Activated CD8-positive, alpha-beta memory T cell treated with anti-CD3 and anti-CD28 coated beads, Interleukin-2, amount 10 ng/mL, durations not matched to agents 7 days and 5 days (primary cell): ENCODE measurements at regions not wholly inside any gene's neighbourhood (a gene's known extent, or its start where the extent isn't known, plus 50 kb on each side); places are given as distances from the start of the nearest gene placed in this dataset.
"Not testable (repeated sequence)": the region's sequence is repeated elsewhere in the genome, so short reads cannot be mapped to it uniquely, and the experiment has no call there.

Experiments used
- ATAC-seq: fragments of 150-1000 bp; cut with Tn5 transposase; one replicate; pipeline ENCODE4 v1.10.0; 2021; ENCODE audit warnings: moderate library complexity
- CTCF ChIA-PET: fragments of 350-600 bp; sonication (Branson Sonifier 250); formaldehyde crosslinking; loops from one replicate; lab custom pipeline; 2021; ENCODE audit warnings: antibody characterized with exemption; lab: Charles Lee
- DNase-seq: peaks from one replicate; pipeline ENCODE4 v3.0.0-alpha.2; 2020
- H3K27ac Mint-ChIP-seq: one replicate; pipeline ENCODE4 v1.8.0; 2021; ENCODE audit warnings: mild to moderate bottlenecking, mixed read lengths
- H3K27me3 Mint-ChIP-seq: one replicate; pipeline ENCODE4 v1.8.0; 2021; ENCODE audit warnings: mixed read lengths
- H3K36me3 Mint-ChIP-seq: one replicate; pipeline ENCODE4 v1.8.0; 2021; ENCODE audit warnings: mild to moderate bottlenecking, mixed read lengths
- H3K4me1 Mint-ChIP-seq: one replicate; pipeline ENCODE4 v1.8.0; 2021; ENCODE audit warnings: mixed read lengths
- H3K4me3 Mint-ChIP-seq: one replicate; pipeline ENCODE4 v1.8.0; 2021; ENCODE audit warnings: mild to moderate bottlenecking, moderate library complexity, mixed read lengths
- H3K9me3 Mint-ChIP-seq: one replicate; pipeline ENCODE4 v1.8.0; 2022; ENCODE audit warnings: low read depth, mixed read lengths

- Mint-ChIP-seq H3K27ac (no peak overlapping the region), H3K4me3 (no peak overlapping the region), H3K36me3 (no peaks in the 10 kb centered on the region), H3K27me3 (no peaks in the 10 kb centered on the region), H3K4me1 (no peaks in the 10 kb centered on the region), H3K9me3 (peaks cover 2% of the 10 kb centered on the region)
- CTCF ChIA-PET = no interaction called here
- ATAC-seq (no peak), DNase-seq (no peak)
Observed at GRCh38 chrX:95754411-95754810, 930.2 kb upstream of the DIAPH2 start.

GRCh38 chrX:95760356-95760755, 924.3 kb upstream of the DIAPH2 start:
- Mint-ChIP-seq H3K36me3 (no peaks in the 10 kb centered on the region), H3K9me3 (peaks cover 2% of the 10 kb centered on the region), H3K27me3 (no peaks in the 10 kb centered on the region), H3K4me3 (no peak overlapping the region), H3K27ac (no peak overlapping the region), H3K4me1 (no peaks in the 10 kb centered on the region)
- ATAC-seq = no peak
- no peak for DNase-seq
- CTCF ChIA-PET = no interaction called here

GRCh38 chrX:95762716-95763115, 921.9 kb upstream of the DIAPH2 start:
- DNase-seq (no peak), ATAC-seq (no peak)
- Mint-ChIP-seq H3K36me3 (no peaks in the 10 kb centered on the region), H3K4me1 (no peaks in the 10 kb centered on the region), H3K27ac (no peak overlapping the region), H3K27me3 (no peaks in the 10 kb centered on the region), H3K4me3 (no peak overlapping the region), H3K9me3 (no peaks in the 10 kb centered on the region)
- CTCF ChIA-PET = no interaction called here

DNA sequence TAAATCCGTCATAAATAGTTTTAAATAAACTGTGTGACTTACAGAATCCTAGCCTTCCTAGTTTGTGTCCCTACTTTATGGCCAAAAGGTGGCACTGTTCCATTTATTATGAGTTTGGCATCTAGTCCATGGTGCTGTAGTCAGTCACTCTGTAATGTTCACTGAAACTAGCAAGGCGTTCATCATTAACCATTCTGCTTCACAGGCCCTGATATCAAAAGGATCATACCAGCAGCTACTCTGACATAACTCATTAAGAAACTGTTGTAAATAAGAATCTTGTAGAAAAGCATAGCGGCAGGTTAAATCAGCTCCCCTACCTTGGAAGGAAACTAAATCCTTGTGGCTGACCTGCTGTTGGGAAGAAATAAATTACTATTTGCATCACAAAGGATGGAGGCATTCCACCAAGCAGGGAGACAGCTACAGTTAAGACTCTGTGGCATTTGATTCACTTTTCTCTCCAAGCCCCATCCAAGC, 919.6 kb upstream of the DIAPH2 start:
- no peak for DNase-seq
- CTCF ChIA-PET = no interaction called here
- H3K4me1 Mint-ChIP-seq = no peaks in the 10 kb centered on the region
- no peak overlapping the region for H3K4me3 Mint-ChIP-seq
- no peak for ATAC-seq
- no peaks in the 10 kb centered on the region for H3K27me3 Mint-ChIP-seq
- no peaks in the 10 kb centered on the region for H3K9me3 Mint-ChIP-seq
- no peak overlapping the region for H3K27ac Mint-ChIP-seq
- no peaks in the 10 kb centered on the region for H3K36me3 Mint-ChIP-seq

- DNase-seq, H3K9me3 Mint-ChIP-seq, H3K36me3 Mint-ChIP-seq, H3K27ac Mint-ChIP-seq, H3K4me1 Mint-ChIP-seq, H3K4me3 Mint-ChIP-seq, CTCF ChIA-PET, H3K27me3 Mint-ChIP-seq, ATAC-seq: not testable (repeated sequence)
Observed at GRCh38 chrX:95771198-95771597, 913.4 kb upstream of the DIAPH2 start.

DNA sequence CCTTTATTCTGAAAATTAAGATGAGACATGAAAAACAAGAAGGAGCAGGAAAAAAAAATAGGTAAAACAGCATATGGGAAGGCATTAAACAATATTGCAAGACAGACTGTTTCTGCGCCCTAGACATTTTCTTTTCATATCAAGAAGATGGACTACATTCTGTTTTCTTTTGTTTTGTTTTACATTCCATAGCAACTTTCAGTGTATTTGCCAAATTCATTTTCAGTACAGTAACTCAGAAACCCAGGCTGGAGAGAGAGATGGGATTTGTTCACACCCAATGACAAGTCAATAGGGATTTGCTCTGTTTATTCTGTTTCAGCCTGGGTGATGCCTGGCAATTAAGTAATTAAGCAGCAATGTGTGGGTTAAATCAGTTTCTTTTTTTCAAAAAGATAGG, 892.8 kb upstream of the DIAPH2 start:
- DNase-seq = no peak
- H3K9me3 Mint-ChIP-seq = peaks cover 8% of the 10 kb centered on the region
- ATAC-seq = no peak
- no peak overlapping the region for H3K27ac Mint-ChIP-seq
- CTCF ChIA-PET = no interaction called here
- no peaks in the 10 kb centered on the region for H3K36me3 Mint-ChIP-seq
- no peaks in the 10 kb centered on the region for H3K4me1 Mint-ChIP-seq
- H3K27me3 Mint-ChIP-seq = no peaks in the 10 kb centered on the region
- no peak overlapping the region for H3K4me3 Mint-ChIP-seq

DNA sequence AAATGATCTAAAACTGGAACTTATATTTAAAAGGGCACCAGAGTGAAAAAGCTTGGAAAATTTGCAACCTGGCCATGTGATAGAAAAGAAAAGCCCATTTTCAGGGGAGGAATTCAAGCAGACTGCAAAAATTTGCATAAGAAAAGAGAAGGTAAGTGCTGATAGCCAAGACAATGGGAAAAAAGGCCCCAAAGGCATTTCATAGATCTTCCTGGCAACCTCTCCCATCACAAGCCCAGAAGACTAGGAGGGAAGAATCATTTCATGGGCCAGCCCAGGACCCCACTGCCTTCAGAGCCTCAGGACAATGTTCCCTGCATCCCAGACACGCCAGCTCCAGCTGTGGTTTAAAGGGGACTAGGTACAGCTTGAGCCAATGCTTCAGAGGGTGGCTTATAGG, 887.3 kb upstream of the DIAPH2 start:
- Mint-ChIP-seq H3K9me3 (peaks cover 8% of the 10 kb centered on the region), H3K27me3 (no peaks in the 10 kb centered on the region), H3K4me3 (no peak overlapping the region), H3K27ac (no peak overlapping the region), H3K36me3 (no peaks in the 10 kb centered on the region), H3K4me1 (no peaks in the 10 kb centered on the region)
- CTCF ChIA-PET = interaction anchor here (0.6 kb wide), 1 partner anchor 650 kb away, joined by 3 read pairs; no protein-coding TSS in a partner anchor
- ATAC-seq (no peak), DNase-seq (no peak)

DNA sequence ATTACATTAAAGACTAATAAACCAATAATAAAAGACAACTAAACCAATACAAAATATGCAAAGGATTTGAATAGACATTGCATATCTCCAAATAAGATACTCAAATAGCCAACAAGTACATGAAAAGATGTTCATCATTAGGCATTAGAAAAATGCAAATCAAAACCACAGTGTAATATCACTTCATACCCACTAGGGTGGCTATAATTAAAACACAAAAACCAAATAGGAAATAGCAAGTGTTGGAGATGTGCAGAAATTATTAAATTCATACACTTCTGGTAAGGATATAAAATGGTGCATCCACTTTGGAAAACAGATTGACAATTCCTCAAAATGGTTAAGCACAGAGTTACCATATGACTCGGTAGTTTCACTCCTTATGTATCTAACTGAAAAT, 860.8 kb upstream of the DIAPH2 start:
- H3K27ac Mint-ChIP-seq = no peak overlapping the region
- CTCF ChIA-PET = no interaction called here
- no peak overlapping the region for H3K4me3 Mint-ChIP-seq
- H3K9me3 Mint-ChIP-seq = no peaks in the 10 kb centered on the region
- H3K36me3 Mint-ChIP-seq = no peaks in the 10 kb centered on the region
- H3K27me3 Mint-ChIP-seq = no peaks in the 10 kb centered on the region
- H3K4me1 Mint-ChIP-seq = no peaks in the 10 kb centered on the region
- DNase-seq (no peak), ATAC-seq (no peak)

DNA sequence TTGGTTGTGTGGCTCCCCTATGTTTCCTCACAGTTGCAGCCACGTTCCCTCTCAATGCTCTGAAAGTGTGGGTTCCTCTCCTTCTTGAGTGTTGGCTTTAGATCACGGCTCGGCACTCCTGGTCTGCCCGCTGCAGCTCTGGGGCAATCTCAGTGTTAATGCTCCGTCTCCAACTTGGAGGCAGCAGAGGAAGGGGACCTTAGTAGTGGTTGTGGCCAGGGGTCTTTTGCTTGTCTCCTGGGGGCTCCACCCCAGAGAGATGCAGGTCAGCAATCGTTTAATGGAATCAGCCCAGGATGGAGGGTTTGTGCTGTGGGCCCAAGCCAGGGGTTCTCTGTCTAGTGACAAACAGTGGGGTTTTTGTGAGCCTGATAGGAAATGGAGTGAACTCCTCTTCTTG, 849.4 kb upstream of the DIAPH2 start:
- CTCF ChIA-PET = no interaction called here
- H3K9me3 Mint-ChIP-seq = peaks cover 3% of the 10 kb centered on the region
- no peak overlapping the region for H3K27ac Mint-ChIP-seq
- no peaks in the 10 kb centered on the region for H3K27me3 Mint-ChIP-seq
- no peak overlapping the region for H3K4me3 Mint-ChIP-seq
- ATAC-seq = no peak
- no peak for DNase-seq
- H3K36me3 Mint-ChIP-seq = no peaks in the 10 kb centered on the region
- no peaks in the 10 kb centered on the region for H3K4me1 Mint-ChIP-seq

GRCh38 chrX:95836517-95836916, 848.1 kb upstream of the DIAPH2 start:
- CTCF ChIA-PET = no interaction called here
- no peaks in the 10 kb centered on the region for H3K27me3 Mint-ChIP-seq
- no peak overlapping the region for H3K4me3 Mint-ChIP-seq
- H3K4me1 Mint-ChIP-seq = no peaks in the 10 kb centered on the region
- H3K9me3 Mint-ChIP-seq = peaks cover 3% of the 10 kb centered on the region
- H3K27ac Mint-ChIP-seq = no peak overlapping the region
- H3K36me3 Mint-ChIP-seq = no peaks in the 10 kb centered on the region
- no peak for DNase-seq
- ATAC-seq = no peak

DNA sequence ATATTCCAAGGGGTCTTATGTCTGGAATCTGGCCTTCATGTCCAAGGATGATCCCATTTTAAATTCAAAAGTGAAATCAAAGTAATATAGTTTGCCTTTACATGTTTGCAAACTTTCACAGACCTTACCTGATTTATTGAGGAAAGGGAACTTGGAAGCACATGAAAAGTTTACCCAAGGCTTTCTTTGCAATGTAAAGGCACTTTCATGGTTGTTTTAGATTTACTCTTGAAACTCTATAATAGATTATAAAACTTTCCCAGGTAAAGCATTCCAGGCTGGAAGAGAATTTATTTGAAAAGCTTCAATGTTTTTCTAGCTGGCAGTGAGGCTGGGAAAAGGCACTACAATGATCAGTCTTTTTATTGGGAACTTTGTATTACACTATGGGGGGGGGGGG, 842.8 kb upstream of the DIAPH2 start:
- Mint-ChIP-seq H3K9me3 (no peaks in the 10 kb centered on the region), H3K27ac (no peak overlapping the region), H3K27me3 (no peaks in the 10 kb centered on the region), H3K36me3 (no peaks in the 10 kb centered on the region), H3K4me3 (no peak overlapping the region), H3K4me1 (no peaks in the 10 kb centered on the region)
- DNase-seq (no peak), ATAC-seq (no peak)
- CTCF ChIA-PET = no interaction called here

- H3K4me1 Mint-ChIP-seq = no peaks in the 10 kb centered on the region
- no peak for ATAC-seq
- DNase-seq = no peak
- H3K36me3 Mint-ChIP-seq = no peaks in the 10 kb centered on the region
- H3K27ac Mint-ChIP-seq = no peak overlapping the region
- no peaks in the 10 kb centered on the region for H3K27me3 Mint-ChIP-seq
- H3K9me3 Mint-ChIP-seq = no peaks in the 10 kb centered on the region
- CTCF ChIA-PET = no interaction called here
- no peak overlapping the region for H3K4me3 Mint-ChIP-seq
Observed at GRCh38 chrX:95860127-95860526, 824.5 kb upstream of the DIAPH2 start.

DNA sequence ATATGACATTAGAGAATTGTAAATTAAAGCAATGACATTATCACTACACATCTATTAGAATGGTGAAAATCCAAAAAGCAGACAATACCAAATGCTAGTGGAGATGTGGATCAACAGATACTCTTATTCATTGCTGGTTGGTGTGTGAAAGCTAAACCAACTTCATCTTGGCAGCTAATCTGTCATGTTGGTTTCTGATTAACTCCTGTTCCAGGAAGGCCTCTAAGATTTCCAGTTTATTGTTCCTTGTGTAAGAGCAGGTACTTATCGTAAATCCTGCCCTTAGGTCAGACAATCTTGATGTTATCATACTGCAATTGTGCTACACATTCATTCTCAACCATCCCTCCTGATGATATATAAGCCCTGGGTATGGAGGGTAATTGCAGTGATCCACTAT, 809.0 kb upstream of the DIAPH2 start:
- ATAC-seq (no peak), DNase-seq (no peak)
- CTCF ChIA-PET = no interaction called here
- Mint-ChIP-seq H3K27ac (no peak overlapping the region), H3K9me3 (peaks cover 2% of the 10 kb centered on the region), H3K4me3 (no peak overlapping the region), H3K4me1 (no peaks in the 10 kb centered on the region), H3K27me3 (no peaks in the 10 kb centered on the region), H3K36me3 (no peaks in the 10 kb centered on the region)

DNA sequence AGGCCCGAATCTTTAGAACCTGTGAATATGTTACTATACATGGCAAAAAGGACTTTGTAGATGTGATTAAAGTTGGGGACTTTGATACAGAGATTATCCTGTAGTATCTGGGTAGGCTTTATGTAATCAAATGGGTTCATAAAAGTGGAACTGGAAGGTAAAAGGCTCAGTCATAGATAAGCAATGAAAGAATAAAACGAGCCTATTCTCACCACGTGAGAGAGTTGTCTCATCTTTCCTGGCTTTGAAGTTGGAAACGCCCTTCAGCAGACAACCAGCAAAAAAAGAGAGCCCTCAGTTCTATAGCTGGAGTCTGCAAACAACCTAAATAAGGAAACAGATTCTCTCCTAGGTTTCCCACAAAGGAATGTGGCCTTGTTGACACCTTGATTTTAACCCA, 805.8 kb upstream of the DIAPH2 start:
- CTCF ChIA-PET = no interaction called here
- H3K27ac Mint-ChIP-seq = no peak overlapping the region
- no peak overlapping the region for H3K4me3 Mint-ChIP-seq
- no peaks in the 10 kb centered on the region for H3K27me3 Mint-ChIP-seq
- no peaks in the 10 kb centered on the region for H3K9me3 Mint-ChIP-seq
- DNase-seq (no peak), ATAC-seq (no peak)
- H3K4me1 Mint-ChIP-seq = no peaks in the 10 kb centered on the region
- H3K36me3 Mint-ChIP-seq = no peaks in the 10 kb centered on the region

DNA sequence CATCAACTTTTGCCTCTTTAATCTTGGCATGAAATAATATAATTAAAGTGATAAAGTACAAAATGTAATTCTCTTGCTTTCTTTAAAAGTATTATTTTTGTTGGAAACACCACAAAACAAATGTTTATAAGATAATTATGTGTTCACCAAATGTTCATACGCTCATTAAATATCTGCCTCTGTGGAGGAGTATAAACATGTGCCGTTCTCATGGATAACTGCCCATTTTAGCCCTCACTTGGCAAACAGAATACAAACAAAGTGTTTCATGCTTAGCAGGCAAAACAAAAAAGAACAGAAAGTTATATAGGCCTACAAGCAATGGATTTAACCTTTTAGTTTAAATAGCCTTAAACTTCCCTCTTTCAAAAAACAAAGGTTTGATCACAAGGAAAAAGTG, 800.5 kb upstream of the DIAPH2 start:
- DNase-seq = no peak
- no peaks in the 10 kb centered on the region for H3K4me1 Mint-ChIP-seq
- no peaks in the 10 kb centered on the region for H3K9me3 Mint-ChIP-seq
- H3K36me3 Mint-ChIP-seq = no peaks in the 10 kb centered on the region
- H3K27ac Mint-ChIP-seq = no peak overlapping the region
- no peak for ATAC-seq
- H3K4me3 Mint-ChIP-seq = no peak overlapping the region
- H3K27me3 Mint-ChIP-seq = no peaks in the 10 kb centered on the region
- CTCF ChIA-PET = no interaction called here
